ENCODE measurements at regions not wholly inside any gene's neighbourhood (a gene's known extent, or its start where the extent isn't known, plus 50 kb on each side); places are given as distances from the start of the nearest gene placed in this dataset.

- TF ChIP-seq CEBPB (IDR thresholded peaks at IDR 0.05) (no peak), YY1 (IDR thresholded peaks at IDR 0.05; ENCODE audit: low read depth) (no peak), RAD21 (IDR thresholded peaks at IDR 0.05; ENCODE audit: low read depth) (no peak), CREB1 (IDR thresholded peaks at IDR 0.05; ENCODE audit: low read depth) (no peak), TAF1 (IDR thresholded peaks at IDR 0.05; ENCODE audit: low read depth) (no peak), ZBTB7A (IDR thresholded peaks at IDR 0.05; ENCODE audit: low read depth) (no peak), EP300 (IDR thresholded peaks at IDR 0.05; ENCODE audit: borderline replicate concordance) (no peak), MAX (IDR thresholded peaks at IDR 0.05) (no peak)
Observed at GRCh38 chr17:77613627-77614026, 344.9 kb upstream of the TNRC6C start.

Measured in Ishikawa (cell line).